HL-60/S4 (cell line): ENCODE measurements at regions not wholly inside any gene's neighbourhood (a gene's known extent, or its start where the extent isn't known, plus 50 kb on each side); places are given as distances from the start of the nearest gene placed in this dataset.

ENCODE experiments used
- in situ Hi-C: fragments of 300-500 bp; cut with MboI; formaldehyde crosslinking; loops from 2 replicates; pipeline ENCODE4 v1.14.3; 2022; ENCODE audit warnings: low sequenced_read_pairs

- in situ Hi-C loops, result no loop called here
Observed at GRCh38 chr13:31674051-31674450, 65.3 kb upstream of the RXFP2 start.

- in situ Hi-C loops, result no loop called here
Observed at GRCh38 chr13:31675440-31675953, 63.8 kb upstream of the RXFP2 start.

GRCh38 chr13:31681133-31681532 is 58.2 kb upstream of the RXFP2 start:
- in situ Hi-C loops, result no loop called here

GRCh38 chr13:31684466-31684865 is 54.9 kb upstream of the RXFP2 start:
- in situ Hi-C loops, result no loop called here

GRCh38 chr13:31686670-31687425 is 52.5 kb upstream of the RXFP2 start:
- in situ Hi-C loops, result no loop called here
